CD14-positive monocyte (primary cell): ENCODE measurements at regions not wholly inside any gene's neighbourhood (a gene's known extent, or its start where the extent isn't known, plus 50 kb on each side); places are given as distances from the start of the nearest gene placed in this dataset.

Experiments
- DNase-seq, 3 donors: peaks; one replicate each; pipeline ENCODE4 v3.0.0-alpha.2; 2011 to 2022
- H2AFZ ChIP-seq: 2 replicates; pipeline ENCODE4 v1.6.0; 2012; ENCODE audit warnings: mild to moderate bottlenecking, low read depth, low read length, inconsistent platforms; ENCODE audit not compliant: insufficient read depth, poor library complexity, severe bottlenecking
- H3K27ac ChIP-seq, 2 donors: 1 replicate in 1 of 2; 2 replicates in 1 of 2; pipeline ENCODE4 v1.5.1; 2012 to 2013; ENCODE audit warnings: low read length in 2 of 2, control low read depth in 1 of 2, inconsistent platforms in 1 of 2, low read depth in 1 of 2, mild to moderate bottlenecking in 1 of 2
- H3K27me3 ChIP-seq, 2 donors: one replicate each; pipeline versions ENCODE4 v1.6.0 to v1.6.1; 2011 to 2013; ENCODE audit warnings: low read length in 2 of 2; ENCODE audit not compliant: control insufficient read depth in 2 of 2, insufficient read depth in 2 of 2
- H3K36me3 ChIP-seq, 2 donors: replicated peaks in 1 of 2; 1 replicate in 1 of 2; 2 replicates in 1 of 2; pipeline versions ENCODE4 v1.5.1 to v1.6.1; 2012 to 2013; ENCODE audit warnings: low read length in 2 of 2, control low read depth in 1 of 2, inconsistent platforms in 1 of 2, mild to moderate bottlenecking in 1 of 2; ENCODE audit not compliant: insufficient read depth in 2 of 2, control insufficient read depth in 1 of 2
- H3K4me1 ChIP-seq, 2 donors: 1 replicate in 1 of 2; 2 replicates in 1 of 2; pipeline versions ENCODE4 v1.5.1 to v1.6.1; 2012 to 2013; ENCODE audit warnings: low read length in 2 of 2, control low read depth in 1 of 2, inconsistent platforms in 1 of 2, mild to moderate bottlenecking in 1 of 2, moderate library complexity in 1 of 2; ENCODE audit not compliant: insufficient read depth in 2 of 2, control insufficient read depth in 1 of 2
- H3K4me2 ChIP-seq: replicated peaks from 2 replicates; pipeline ENCODE3; 2012; ENCODE audit warnings: low read length, moderate library complexity, mild to moderate bottlenecking; ENCODE audit not compliant: poor library complexity, severe bottlenecking; ENCODE audit errors: extremely low read depth
- H3K4me3 ChIP-seq, 3 experiments: fragments of 200-600 bp in 1 of 3; sonication (generic) in 1 of 3; replicated peaks in 1 of 3; 1 replicate in 2 of 3; 2 replicates in 1 of 3; pipeline ENCODE4 v1.5.1; 2011 to 2013; ENCODE audit warnings: low read length in 3 of 3, mild to moderate bottlenecking in 3 of 3, control low read depth in 2 of 3, low read depth in 2 of 3, inconsistent platforms in 1 of 3, moderate library complexity in 1 of 3
- H3K79me2 ChIP-seq: 2 replicates; pipeline ENCODE4 v1.6.0; 2012; ENCODE audit warnings: mild to moderate bottlenecking, control low read depth, inconsistent platforms, low read length, moderate library complexity; ENCODE audit not compliant: insufficient read depth
- H3K9ac ChIP-seq: 2 replicates; pipeline ENCODE4 v1.6.0; 2017; ENCODE audit warnings: low read length, mild to moderate bottlenecking; ENCODE audit not compliant: insufficient read depth, poor library complexity, severe bottlenecking
- H3K9me3 ChIP-seq, 2 donors: replicated peaks in 1 of 2; 1 replicate in 1 of 2; 2 replicates in 1 of 2; pipeline versions ENCODE4 v1.5.1 to v1.6.1; 2012 to 2013; ENCODE audit warnings: low read length in 2 of 2, control low read depth in 1 of 2; ENCODE audit not compliant: control insufficient read depth in 1 of 2, insufficient read depth in 1 of 2
- H4K20me1 ChIP-seq: 2 replicates; pipeline ENCODE4 v1.6.0; 2012; ENCODE audit warnings: mild to moderate bottlenecking, low read length, control low read depth, moderate library complexity; ENCODE audit not compliant: insufficient read depth
- H3K27ac Mint-ChIP-seq, 7 donors: one replicate each; pipeline ENCODE4 v1.8.0; 2020; ENCODE audit warnings: mild to moderate bottlenecking in 7 of 7, mixed read lengths in 7 of 7, moderate library complexity in 6 of 7, inconsistent platforms in 2 of 7
- H3K27me3 Mint-ChIP-seq, 3 donors: one replicate each; pipeline ENCODE4 v1.8.0; 2021 to 2022; ENCODE audit warnings: low read depth in 3 of 3, mild to moderate bottlenecking in 3 of 3, mixed read lengths in 3 of 3, moderate library complexity in 3 of 3, inconsistent platforms in 1 of 3
- H3K36me3 Mint-ChIP-seq, 2 donors: one replicate each; pipeline ENCODE4 v1.8.0; 2020; ENCODE audit warnings: mixed read lengths in 2 of 2, inconsistent platforms in 1 of 2, mild to moderate bottlenecking in 1 of 2
- H3K4me1 Mint-ChIP-seq: one replicate; pipeline ENCODE4 v1.8.0; 2020; ENCODE audit warnings: mild to moderate bottlenecking, mixed read lengths
- H3K4me3 Mint-ChIP-seq, 2 donors: one replicate each; pipeline ENCODE4 v1.8.0; 2020; ENCODE audit warnings: mild to moderate bottlenecking in 2 of 2, mixed read lengths in 2 of 2, moderate library complexity in 1 of 2
- H3K9me3 Mint-ChIP-seq, 7 donors: one replicate each; pipeline ENCODE4 v1.8.0; 2020 to 2022; ENCODE audit warnings: mixed read lengths in 7 of 7, mild to moderate bottlenecking in 6 of 7, moderate library complexity in 6 of 7, inconsistent platforms in 2 of 7
- WGBS: methylation state at CpG from one replicate; pipeline ENCODE4 v1.1.5; 2013; ENCODE audit warnings: missing lambda C conversion rate; ENCODE audit not compliant: insufficient coverage; 5-methylcytosine and 5-hydroxymethylcytosine counted together
- intact Hi-C, 2 donors: fragments of 100-400 bp; cut with micrococcal nuclease; formaldehyde crosslinking; loops; one replicate each; pipeline versions ENCODE4 v1.15.0 to v1.15.1; 2023
- TF ChIP-seq, protein P1 (sequence below): fragments of 200-600 bp; IDR thresholded peaks from one replicate; pipeline ENCODE4 v1.8.0; 2022; ENCODE audit warnings: antibody characterized with exemption, mild to moderate bottlenecking

DNA sequence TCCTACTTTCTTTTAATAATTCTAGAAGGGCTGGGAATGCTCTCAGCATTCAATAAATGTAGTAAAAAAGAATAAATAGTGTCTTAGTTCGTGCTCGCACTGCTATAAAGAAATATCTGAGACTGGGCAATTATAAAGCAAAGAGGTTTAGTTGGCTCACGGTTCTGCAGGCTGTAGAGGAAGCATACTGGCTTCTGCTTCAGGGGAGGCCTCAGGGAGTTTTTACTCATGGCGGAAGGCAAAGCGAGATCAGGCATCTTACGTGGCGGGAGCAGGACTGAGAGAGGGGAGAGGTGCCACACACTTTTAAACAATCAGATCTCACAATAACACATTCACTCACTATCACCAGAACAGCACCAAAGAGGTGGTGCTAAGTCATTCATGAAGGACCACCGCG lies 103.0 kb upstream of the UBE2E2 start:
- Histone ChIP-seq H3K4me1 (peaks cover 0 to 4% of the 10 kb centered on the region in 2 donors), H3K9ac (no peak overlapping the region), H3K9me3 (no peaks in the 10 kb centered on the region), H3K4me3 (no peak overlapping the region), H3K36me3 (no peaks in the 10 kb centered on the region), H3K27ac (no peak overlapping the region), H3K4me2 (no peak overlapping the region), H3K79me2 (no peaks in the 10 kb centered on the region), H2AFZ (no peak overlapping the region), H4K20me1 (no peaks in the 10 kb centered on the region), H3K27me3 (no peaks in the 10 kb centered on the region)
- Mint-ChIP-seq H3K27me3 (peaks cover 0 to 2% (median 0%) of the 10 kb centered on the region in 3 donors), H3K4me3 (no peak overlapping the region), H3K9me3 (peaks cover 0 to 5% (median 3%) of the 10 kb centered on the region in 7 donors), H3K36me3 (no peaks in the 10 kb centered on the region), H3K4me1 (peaks cover 7% of the 10 kb centered on the region), H3K27ac (no peak overlapping the region)
- 100% methylated on average over 3 of the region's 9 CpGs for WGBS
- no peak for DNase-seq
- TF ChIP-seq, protein P1, sequence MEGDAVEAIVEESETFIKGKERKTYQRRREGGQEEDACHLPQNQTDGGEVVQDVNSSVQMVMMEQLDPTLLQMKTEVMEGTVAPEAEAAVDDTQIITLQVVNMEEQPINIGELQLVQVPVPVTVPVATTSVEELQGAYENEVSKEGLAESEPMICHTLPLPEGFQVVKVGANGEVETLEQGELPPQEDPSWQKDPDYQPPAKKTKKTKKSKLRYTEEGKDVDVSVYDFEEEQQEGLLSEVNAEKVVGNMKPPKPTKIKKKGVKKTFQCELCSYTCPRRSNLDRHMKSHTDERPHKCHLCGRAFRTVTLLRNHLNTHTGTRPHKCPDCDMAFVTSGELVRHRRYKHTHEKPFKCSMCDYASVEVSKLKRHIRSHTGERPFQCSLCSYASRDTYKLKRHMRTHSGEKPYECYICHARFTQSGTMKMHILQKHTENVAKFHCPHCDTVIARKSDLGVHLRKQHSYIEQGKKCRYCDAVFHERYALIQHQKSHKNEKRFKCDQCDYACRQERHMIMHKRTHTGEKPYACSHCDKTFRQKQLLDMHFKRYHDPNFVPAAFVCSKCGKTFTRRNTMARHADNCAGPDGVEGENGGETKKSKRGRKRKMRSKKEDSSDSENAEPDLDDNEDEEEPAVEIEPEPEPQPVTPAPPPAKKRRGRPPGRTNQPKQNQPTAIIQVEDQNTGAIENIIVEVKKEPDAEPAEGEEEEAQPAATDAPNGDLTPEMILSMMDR: no peak
- intact Hi-C loops: no loop called here

- no peaks in the 10 kb centered on the region for H3K27me3 ChIP-seq
- H3K4me2 ChIP-seq: no peak overlapping the region
- peaks cover 3 to 10% (median 5%) of the 10 kb centered on the region in 7 donors for H3K9me3 Mint-ChIP-seq
- H3K4me3 Mint-ChIP-seq: no peak overlapping the region
- no peak overlapping the region for H3K9ac ChIP-seq
- no peaks in the 10 kb centered on the region for H3K36me3 Mint-ChIP-seq
- WGBS: no CpG with 5 or more reads among the region's 1 CpG
- H3K27ac ChIP-seq: no peak overlapping the region
- H3K36me3 ChIP-seq: no peaks in the 10 kb centered on the region
- peaks cover 0 to 3% of the 10 kb centered on the region in 2 donors for H3K9me3 ChIP-seq
- no peaks in the 10 kb centered on the region for H3K79me2 ChIP-seq
- H3K27ac Mint-ChIP-seq: no peak overlapping the region
- H3K4me1 Mint-ChIP-seq: peaks cover 7% of the 10 kb centered on the region
- no peaks in the 10 kb centered on the region for H4K20me1 ChIP-seq
- H3K27me3 Mint-ChIP-seq: peaks cover 0 to 2% (median 0%) of the 10 kb centered on the region in 3 donors
- intact Hi-C loops: no loop called here
- H2AFZ ChIP-seq: no peak overlapping the region
- DNase-seq: no peak
- H3K4me1 ChIP-seq: peaks cover 0 to 4% of the 10 kb centered on the region in 2 donors
- TF ChIP-seq, protein P1: no peak
- no peak overlapping the region for H3K4me3 ChIP-seq
These were observed 99.4 kb upstream of the UBE2E2 start for GRCh38 chr3:23103764-23104163.
